Stimulated activated CD8-positive, alpha-beta memory T cell treated with anti-CD3 and anti-CD28 coated beads, Interleukin-12 subunit alpha, Interleukin-12 subunit beta, amount 100 ng/mL, for 1 hour (primary cell): ENCODE measurements at regions not wholly inside any gene's neighbourhood (a gene's known extent, or its start where the extent isn't known, plus 50 kb on each side); places are given as distances from the start of the nearest gene placed in this dataset.
A peak's percentile ranks its signal among the peaks of the same experiment; 100 is the strongest.

ENCODE experiments used
- DNase-seq: peaks from one replicate; pipeline ENCODE4 v3.0.0-alpha.2; 2020; ENCODE audit warnings: low read depth

DNA sequence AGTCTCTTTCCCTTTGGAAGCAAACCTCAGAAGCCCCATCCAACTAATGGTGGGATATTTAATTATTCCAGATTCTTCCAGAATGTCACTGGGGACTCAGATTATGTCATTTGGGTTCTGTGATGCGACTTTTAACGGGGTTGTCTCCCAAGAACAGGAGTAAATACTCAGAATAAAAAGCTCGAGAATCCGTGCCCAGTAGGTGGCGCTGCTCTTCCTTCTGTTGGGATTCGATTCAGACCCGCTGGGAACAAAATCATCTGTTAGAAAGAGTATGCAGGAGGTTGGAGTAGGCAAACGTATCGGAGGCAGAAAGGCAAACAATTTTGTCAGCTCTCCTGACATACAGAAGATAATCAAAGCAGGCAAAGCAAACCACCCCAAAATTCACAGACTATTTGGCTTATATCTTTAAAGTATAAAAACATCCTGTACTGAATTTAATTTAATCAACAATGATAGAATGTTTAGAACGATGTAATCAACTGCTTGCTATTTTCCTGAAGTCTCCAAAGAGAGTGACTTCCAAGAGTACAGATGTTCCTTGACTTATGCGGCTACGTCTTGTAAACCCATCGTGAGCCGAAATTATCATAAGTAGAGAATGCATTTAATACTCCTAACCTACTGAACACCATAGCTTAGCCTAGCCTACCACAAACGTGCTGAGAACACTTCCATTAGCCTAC, 169.8 kb upstream of the RAI14 start:
- peak; percentile 43 for DNase-seq

DNA sequence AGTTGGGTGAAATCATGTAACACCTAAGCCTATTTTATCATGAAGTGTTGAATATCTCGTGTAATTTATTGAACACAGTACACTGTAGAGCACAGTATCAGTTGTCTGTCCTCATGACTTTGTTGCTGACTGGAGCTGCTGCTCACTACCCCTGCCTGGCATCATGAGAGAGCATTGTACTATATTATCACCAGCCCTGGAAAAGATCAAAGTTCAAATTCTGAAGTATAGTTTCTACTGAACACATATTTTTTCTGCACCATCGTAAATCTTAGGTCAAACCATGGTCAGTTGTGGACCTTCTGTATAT, 169.3 kb upstream of the RAI14 start:
- DNase-seq = no peak

DNA sequence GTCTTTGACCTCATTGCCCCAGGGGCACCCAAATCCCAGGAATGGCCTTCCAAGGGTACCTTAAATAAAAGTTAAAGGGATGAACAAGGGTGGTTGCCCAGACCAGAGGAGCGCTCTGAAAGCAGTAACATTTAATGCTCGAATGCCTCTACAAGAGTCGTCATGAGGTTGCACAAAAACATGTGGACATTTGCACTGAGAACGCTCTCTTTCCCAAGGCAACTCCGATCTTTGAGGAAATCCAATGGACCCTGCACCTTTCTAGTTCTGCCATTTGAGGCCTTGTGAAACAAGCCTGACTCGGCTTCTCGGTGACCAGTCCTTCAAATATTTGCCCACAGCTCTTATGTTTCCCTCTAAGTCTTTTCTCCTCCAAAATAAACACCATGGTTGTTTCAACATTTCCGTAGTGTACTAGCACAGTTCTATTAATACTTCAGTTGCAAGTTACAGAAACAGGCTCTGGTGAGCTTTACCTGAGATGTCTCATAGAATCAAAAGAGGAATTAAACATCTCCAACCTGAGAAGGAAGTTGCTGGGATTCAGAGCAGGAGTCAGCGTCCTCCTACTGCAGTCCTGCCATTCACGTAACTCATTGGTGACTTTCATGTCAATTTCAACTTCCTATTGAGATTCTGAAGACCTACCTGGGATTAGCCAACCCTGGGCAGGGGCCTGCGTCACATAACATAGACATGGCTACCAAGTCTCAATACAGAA, 168.8 kb upstream of the RAI14 start:
- no peak for DNase-seq

DNA sequence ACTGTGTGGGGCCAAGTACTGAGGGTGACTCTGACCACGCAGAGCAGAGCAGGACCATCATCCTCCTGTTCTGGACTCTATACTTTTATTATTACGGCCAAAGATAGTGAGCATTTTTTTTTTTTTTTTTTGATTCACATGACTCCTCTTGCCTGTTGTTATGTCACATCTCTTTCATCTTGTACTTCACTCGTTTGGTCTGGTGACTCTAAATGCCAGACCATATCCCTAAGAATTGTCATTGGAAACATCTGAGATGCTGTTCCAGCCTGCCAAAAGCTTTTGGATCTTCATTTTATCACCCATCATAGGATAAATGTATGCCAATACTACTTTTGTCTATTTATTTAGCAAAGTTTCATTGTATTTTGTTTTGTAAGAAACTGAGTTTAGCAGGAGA, 168.2 kb upstream of the RAI14 start:
- DNase-seq = no peak

GRCh38 chr5:34488984-34489383, 167.1 kb upstream of the RAI14 start:
- DNase-seq = no peak

DNA sequence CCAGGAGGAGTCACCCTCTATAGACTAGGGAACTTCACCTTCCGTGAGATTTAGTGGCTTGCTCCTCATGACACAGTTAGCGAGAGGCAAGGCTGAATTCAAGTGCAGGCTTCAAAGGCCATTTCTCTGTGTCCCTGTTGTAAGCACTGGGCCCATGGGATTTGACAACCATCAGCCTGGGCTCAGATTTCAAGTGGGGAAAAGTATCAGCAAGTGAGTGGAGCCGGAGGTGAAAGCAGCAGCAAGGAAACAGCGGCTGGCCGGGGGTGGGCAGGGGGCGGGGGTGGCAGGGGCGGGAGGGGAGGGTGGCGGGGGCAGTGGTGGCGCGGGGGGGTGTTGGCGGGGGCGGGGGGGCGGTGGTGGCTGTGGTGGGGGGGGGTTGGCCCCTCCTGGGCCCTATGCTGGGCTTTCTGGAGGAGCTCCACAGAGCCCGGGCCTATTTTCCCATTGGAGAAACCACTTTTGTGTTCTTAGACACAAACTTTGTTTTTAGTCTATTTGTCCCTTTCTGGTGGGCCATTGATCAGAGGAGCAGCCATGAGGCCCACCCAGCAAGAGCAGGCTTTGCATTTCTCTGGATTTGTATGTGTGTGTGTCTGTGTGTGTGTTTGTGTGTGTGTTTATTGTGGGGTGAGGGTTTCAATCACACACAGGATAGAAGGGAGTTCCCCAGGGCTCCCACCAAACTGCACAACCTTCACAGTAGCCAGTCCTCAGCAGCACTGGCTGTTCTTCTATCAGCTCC, 165.4 kb upstream of the RAI14 start:
- DNase-seq = no peak

GRCh38 chr5:34491251-34491620, 164.9 kb upstream of the RAI14 start:
- DNase-seq = no peak

DNA sequence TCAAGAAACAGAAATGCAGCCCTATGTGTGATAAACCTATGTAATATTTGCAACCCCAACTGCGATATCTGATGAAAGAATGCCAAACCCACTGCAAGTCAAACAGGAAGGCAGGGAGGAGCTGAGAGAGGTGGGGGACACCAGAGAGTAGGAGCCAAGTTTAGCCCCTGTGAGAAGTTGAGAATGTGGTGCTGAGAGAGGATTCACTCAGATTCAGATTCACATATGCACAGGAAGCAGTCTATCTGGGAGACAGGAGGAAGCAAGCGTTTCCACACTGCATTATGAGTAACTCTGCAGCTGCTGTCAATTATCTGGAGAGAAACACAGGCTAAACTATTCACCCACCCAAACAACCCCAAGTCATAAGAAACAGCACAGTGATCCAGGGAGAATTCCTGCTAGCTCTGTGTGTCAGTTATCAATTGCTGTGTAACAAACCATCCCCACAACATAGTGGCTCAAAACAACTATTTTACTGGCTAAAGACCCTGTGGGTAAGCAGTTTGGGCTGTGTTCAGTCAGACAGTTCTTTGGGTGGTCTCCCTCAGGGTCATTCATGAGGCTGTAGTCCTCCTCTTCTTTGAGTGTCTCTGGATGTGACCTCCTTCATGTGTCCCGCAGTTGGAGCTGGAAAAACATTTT, 161.9 kb upstream of the RAI14 start:
- no peak for DNase-seq

DNA sequence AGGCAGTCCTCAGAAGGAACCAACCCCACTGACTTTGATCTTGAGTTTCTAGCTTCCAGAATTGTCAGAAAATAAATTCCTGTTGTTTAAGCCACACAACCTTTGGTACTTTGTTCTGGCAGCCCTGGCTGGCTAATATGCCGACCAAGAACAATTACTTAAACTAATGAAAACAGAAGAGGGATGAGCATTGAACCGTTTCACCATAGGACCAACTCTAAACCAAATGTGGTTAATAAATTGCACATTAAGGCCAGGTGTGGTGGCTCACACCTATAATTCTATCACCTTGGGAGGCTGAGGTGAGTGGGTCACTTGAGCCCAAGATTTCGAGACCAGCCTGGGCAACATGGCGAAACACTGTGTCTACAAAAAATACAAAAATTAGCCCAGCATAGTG, 160.9 kb upstream of the RAI14 start:
- DNase-seq = no peak

DNA sequence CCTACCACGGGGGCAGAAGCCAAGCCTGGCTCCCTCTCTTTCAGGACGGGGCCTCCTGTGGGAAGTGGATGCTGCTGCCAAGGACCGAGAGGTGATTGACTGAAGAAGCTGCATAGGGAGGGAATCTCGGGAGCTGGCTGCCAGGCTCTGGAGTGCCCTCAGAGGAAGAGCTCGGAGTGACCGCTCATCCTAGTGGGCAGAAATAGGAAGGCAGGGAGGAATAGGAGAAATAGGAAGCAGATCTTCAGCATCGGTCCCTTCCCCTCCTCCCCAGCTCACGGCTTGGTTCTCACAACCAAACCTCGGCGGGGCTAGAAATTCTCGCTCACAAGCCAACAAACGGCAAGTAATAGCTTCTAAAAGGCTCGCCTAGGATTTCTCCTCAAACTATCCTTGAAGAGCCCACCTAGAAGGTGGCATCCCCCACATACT, 159.9 kb upstream of the RAI14 start:
- DNase-seq = no peak

DNA sequence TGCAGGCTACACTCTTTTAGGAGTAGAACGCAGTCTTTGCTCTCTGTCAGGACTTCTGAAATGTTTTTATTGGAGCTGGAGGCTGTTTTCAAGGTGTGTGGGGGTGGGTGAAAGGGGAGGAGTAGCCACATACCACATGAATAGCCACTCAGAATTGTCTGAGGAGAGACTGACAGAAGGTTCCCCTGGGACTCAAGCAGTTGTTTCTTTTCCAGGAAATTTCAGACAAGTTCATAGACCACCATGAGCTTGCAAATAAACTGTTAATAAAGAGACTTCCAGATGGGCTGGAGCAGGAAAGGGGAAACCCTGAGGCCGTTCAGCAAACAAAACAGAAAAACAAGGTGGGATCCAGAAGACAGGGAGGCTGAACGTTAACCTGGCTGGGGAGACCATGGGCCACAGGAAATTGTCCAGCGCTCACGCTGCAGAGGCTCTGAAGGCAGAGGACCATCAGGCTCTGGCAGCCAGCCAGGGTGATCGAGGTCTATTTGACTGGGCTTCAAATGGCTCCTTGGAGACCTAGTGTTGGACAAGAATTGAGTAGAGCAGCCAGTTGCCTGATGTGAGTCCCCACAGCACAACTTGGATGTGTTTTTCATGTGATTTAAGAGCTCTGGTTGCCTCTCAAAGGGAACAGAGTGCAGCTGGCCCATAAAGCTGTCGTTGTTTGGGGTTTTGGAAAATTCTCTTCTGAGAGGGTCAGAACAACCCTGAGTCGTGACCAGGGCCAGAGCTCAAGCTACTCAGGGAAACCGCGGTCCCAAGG, 159.2 kb upstream of the RAI14 start:
- no peak for DNase-seq

GRCh38 chr5:34497470-34497808, 158.7 kb upstream of the RAI14 start:
- no peak for DNase-seq

GRCh38 chr5:34498572-34498971, 157.6 kb upstream of the RAI14 start:
- no peak for DNase-seq

GRCh38 chr5:34499001-34499734, 157.0 kb upstream of the RAI14 start:
- DNase-seq = peak; percentile 4

DNA sequence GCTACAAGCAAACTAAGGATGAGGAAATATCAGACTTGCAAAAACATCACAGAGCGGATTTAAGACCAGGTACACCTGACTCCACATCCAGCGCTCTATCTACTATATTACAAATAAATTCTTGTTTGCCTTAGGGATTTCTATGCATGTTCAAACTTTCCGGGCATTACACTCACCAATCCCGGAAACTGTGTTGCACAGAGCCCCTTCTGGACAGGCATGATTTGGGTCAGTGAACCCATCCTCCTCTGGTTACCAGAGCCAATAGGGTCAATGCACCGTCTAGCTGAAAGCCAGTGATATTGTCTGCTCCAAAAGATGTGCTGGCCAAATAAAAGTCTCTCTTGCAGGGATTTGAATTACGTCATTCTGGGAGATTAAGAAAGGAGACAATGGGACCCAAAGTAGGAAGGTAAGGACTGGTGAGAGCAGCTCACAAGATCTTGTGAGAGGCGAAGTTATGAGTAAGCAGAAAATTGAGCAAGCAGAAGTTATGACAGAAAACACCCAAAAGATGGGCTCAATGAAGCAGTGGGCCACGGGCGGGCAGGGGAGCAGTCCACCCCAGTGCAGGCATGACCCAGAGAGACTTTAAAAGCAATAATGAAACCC, 155.8 kb upstream of the RAI14 start:
- DNase-seq = no peak

- DNase-seq = no peak
Observed at GRCh38 chr5:34501016-34501415, 155.1 kb upstream of the RAI14 start.

GRCh38 chr5:34501840-34502239, 154.3 kb upstream of the RAI14 start:
- no peak for DNase-seq

GRCh38 chr5:34502581-34502980, 153.5 kb upstream of the RAI14 start:
- no peak for DNase-seq

DNA sequence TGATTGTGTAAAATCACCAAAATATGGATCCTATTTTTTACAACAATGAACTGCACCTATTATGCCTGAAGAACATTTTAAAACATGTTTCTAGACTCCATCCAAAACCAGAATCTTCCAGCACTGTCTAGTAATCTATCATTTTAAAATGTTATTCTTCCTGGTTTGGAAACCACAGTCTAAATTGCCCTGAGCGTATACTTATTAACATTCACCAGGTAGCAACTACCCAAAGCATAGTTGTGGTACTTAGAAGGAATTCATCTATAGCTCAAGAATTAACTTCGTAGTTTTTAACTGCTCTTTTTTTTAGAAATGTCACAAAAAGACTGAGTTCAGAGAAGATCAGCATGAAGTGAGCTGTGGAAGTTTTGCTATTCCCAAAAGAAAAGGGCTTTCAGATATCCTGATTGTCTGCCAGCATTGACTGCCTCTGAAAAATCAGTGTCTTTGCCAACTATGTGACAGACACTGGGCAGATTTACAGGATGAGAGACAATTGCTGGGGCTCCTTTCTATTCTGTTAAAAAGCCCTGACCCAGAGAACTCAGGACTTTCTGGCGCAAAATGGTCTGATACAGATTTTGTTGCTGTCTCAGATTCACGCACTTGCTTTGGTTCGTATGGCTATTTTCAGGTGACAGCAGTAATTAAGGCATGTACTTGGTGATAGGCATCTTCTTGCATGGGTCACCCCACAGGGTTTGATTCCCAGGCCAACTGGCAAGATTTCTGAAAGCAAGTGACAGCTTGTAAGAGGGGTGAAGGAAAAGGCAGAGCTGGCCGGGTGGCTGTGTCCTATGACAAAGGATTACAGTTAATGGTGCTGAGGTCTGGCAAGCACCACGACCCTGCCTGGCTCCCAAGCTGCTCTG, 152.5 kb upstream of the RAI14 start:
- no peak for DNase-seq

DNA sequence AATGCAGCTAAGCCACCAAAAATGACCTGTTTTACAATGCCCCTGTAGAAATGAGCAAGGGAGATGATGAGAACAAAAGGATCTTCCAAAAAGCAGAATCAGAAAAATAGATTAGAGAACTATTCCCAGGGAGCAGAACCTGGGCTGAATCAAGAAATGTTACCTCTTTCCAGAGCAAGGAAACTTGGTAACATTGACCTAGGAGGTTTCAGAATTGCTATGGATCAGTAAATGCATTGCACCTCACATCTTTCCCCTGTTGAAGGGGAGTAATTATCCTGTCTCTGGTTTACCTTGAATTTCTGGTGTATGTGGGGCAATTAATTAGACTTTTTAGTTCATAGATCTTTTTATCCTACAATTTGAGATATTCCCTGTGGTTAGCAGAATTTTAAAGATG, 151.2 kb upstream of the RAI14 start:
- DNase-seq = no peak
